WERI-Rb-1 (cell line): ENCODE measurements at regions not wholly inside any gene's neighbourhood (a gene's known extent, or its start where the extent isn't known, plus 50 kb on each side); places are given as distances from the start of the nearest gene placed in this dataset.

Experiments used
- DNase-seq: peaks from one replicate; pipeline ENCODE4 v3.0.0-alpha.2; 2020
- H3K27ac ChIP-seq: fragments of 250-450 bp; sonication (Bioruptor Pico); 2 replicates; pipeline ENCODE4 v1.5.1; 2020; ENCODE audit warnings: mild to moderate bottlenecking, moderate library complexity
- H3K27me3 ChIP-seq: fragments of 250-450 bp; sonication (Bioruptor Pico); 2 replicates; pipeline ENCODE4 v1.5.1; 2021; ENCODE audit warnings: mild to moderate bottlenecking, low read depth, moderate library complexity; ENCODE audit not compliant: insufficient read depth, severe bottlenecking
- H3K36me3 ChIP-seq: fragments of 250-450 bp; sonication (Bioruptor Pico); 2 replicates; pipeline ENCODE4 v1.5.1; 2020; ENCODE audit warnings: mild to moderate bottlenecking, moderate library complexity
- H3K4me3 ChIP-seq: 2 replicates; pipeline ENCODE4 v1.5.1; 2011; ENCODE audit warnings: low read depth, mild to moderate bottlenecking, control low read depth, low read length
- H3K9me3 ChIP-seq: fragments of 250-450 bp; sonication (Bioruptor Pico); 2 replicates; pipeline ENCODE4 v1.5.1; 2021; ENCODE audit warnings: mild to moderate bottlenecking, moderate library complexity; ENCODE audit not compliant: severe bottlenecking
- CTCF ChIP-seq: IDR thresholded peaks from 2 replicates; pipeline ENCODE4 v1.5.1; 2011; ENCODE audit warnings: low read depth, mild to moderate bottlenecking, control low read depth, inconsistent platforms, low read length

- Histone ChIP-seq H3K4me3 (no peak overlapping the region), H3K9me3 (no peaks in the 10 kb centered on the region), H3K36me3 (no peaks in the 10 kb centered on the region), H3K27ac (no peak overlapping the region), H3K27me3 (no peaks in the 10 kb centered on the region)
- no peak for TF ChIP-seq CTCF
- peak; percentile 30 for DNase-seq
Measured at GRCh38 chr22:48071828-48072227, 1309.4 kb downstream of the TBC1D22A start.

GRCh38 chr22:48071305-48071704 lies 1308.9 kb downstream of the TBC1D22A start:
- Histone ChIP-seq H3K27me3 (no peaks in the 10 kb centered on the region), H3K36me3 (no peaks in the 10 kb centered on the region), H3K27ac (no peak overlapping the region), H3K9me3 (no peaks in the 10 kb centered on the region), H3K4me3 (no peak overlapping the region)
- no peak for TF ChIP-seq CTCF
- no peak for DNase-seq

- H3K27ac ChIP-seq = no peak overlapping the region
- peak; percentile 67 for TF ChIP-seq CTCF
- no peaks in the 10 kb centered on the region for H3K9me3 ChIP-seq
- no peak overlapping the region for H3K4me3 ChIP-seq
- peak; percentile 54 for DNase-seq
- no peaks in the 10 kb centered on the region for H3K36me3 ChIP-seq
- no peaks in the 10 kb centered on the region for H3K27me3 ChIP-seq
Measured at GRCh38 chr22:48070760-48071159, 1308.3 kb downstream of the TBC1D22A start.

- H3K9me3 ChIP-seq = no peaks in the 10 kb centered on the region
- H3K36me3 ChIP-seq = no peaks in the 10 kb centered on the region
- H3K4me3 ChIP-seq = no peak overlapping the region
- no peak for TF ChIP-seq CTCF
- H3K27ac ChIP-seq = no peak overlapping the region
- no peak for DNase-seq
- no peaks in the 10 kb centered on the region for H3K27me3 ChIP-seq
Measured at GRCh38 chr22:48070083-48070482, 1307.6 kb downstream of the TBC1D22A start.

- no peaks in the 10 kb centered on the region for H3K36me3 ChIP-seq
- no peaks in the 10 kb centered on the region for H3K9me3 ChIP-seq
- no peak for TF ChIP-seq CTCF
- H3K27me3 ChIP-seq = no peaks in the 10 kb centered on the region
- H3K27ac ChIP-seq = no peak overlapping the region
- H3K4me3 ChIP-seq = no peak overlapping the region
- DNase-seq = no peak
Measured at GRCh38 chr22:48069256-48069655, 1306.8 kb downstream of the TBC1D22A start.

GRCh38 chr22:48068323-48068885 lies 1306.0 kb downstream of the TBC1D22A start:
- DNase-seq = no peak
- Histone ChIP-seq H3K36me3 (no peaks in the 10 kb centered on the region), H3K27ac (no peak overlapping the region), H3K9me3 (no peaks in the 10 kb centered on the region), H3K4me3 (no peak overlapping the region), H3K27me3 (no peaks in the 10 kb centered on the region)
- TF ChIP-seq CTCF = no peak
